ENCODE measurements at regions not wholly inside any gene's neighbourhood (a gene's known extent, or its start where the extent isn't known, plus 50 kb on each side); places are given as distances from the start of the nearest gene placed in this dataset.
"Not testable (repeated sequence)": the region's sequence is repeated elsewhere in the genome, so short reads cannot be mapped to it uniquely, and the experiment has no call there.

GRCh38 chr20:53764415-53764800 lies 170.8 kb upstream of the ZNF217 start:
- DNase-seq = no peak

DNA sequence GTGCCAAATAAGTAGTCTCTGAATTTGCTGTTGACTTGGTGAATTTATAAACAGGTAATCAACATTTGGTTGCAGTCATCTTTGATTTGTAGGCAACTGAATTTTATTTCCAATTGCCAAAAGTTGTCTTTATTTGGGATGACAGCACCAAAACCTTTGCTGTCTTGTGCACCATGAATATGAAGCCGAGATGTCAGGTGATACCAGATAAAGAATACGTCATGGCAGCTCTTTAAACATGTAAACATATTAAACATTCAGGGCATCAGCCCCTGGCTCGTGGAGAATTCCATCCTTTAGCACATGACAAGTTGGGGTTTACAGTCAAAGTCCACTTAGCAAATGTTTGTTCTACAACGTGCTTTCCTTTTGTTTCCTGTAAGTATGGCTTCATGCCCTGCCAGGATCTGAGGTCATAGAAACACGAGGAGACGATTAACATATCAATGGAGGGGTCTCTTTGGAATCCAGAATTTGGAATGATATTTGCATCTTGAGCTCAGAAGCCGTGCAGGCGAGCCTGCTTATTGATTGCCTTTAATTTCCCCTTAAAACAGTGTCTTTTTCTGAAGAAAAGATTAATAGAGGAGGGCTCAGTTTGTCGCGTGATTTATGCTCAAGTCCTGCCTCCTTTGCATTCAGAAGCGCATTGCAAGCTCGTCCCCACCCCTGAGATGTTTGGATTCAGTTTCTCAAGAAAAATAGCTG lies 170.2 kb upstream of the ZNF217 start:
- no peak for DNase-seq

DNA sequence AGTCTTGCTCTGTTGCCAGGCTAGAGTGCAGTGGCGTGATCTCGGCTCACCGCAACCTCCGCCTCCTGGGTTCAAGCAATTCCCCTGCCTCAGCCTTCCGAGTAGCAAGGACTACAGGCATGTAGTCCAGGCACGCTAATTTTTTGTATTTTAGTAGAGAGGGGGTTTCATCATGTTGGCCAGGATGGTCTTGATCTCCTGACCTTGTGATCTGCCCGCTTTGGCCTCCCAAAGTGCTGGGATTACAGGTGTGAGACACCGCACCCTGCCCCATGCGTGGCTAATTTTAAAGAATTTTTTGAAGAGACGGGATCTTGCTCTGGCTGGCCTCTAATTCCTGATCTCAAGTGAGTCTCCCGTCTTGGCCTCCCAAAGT lies 168.8 kb upstream of the ZNF217 start:
- not testable (repeated sequence) for DNase-seq

DNA sequence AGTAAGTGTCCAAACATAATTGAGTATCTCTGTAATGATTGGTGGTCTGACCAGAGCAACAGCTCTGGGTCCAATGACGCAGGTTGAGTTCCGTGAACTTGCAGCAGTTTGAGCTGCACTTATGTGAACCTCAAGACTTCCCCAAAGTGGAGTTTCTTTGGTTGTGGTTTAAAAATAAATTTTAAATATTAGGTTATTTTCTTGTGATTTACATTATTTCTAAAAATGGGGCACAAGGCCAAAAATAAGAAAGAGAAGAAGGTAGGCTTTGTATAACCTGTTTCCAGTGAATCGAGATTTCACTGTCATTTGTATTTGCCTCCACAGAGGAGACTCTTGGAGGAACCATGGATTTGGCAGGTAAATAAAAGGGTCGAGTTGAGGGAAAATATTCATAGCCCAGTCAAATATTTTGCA lies 166.4 kb upstream of the ZNF217 start:
- DNase-seq = no peak

- DNase-seq = no peak
Measured at GRCh38 chr20:53757472-53757913, 163.9 kb upstream of the ZNF217 start.

- no peak for DNase-seq
Measured at GRCh38 chr20:53755733-53756531, 162.3 kb upstream of the ZNF217 start.

GRCh38 chr20:53753880-53754459 lies 160.3 kb upstream of the ZNF217 start:
- no peak for DNase-seq

GRCh38 chr20:53752971-53753879 lies 159.6 kb upstream of the ZNF217 start:
- DNase-seq = no peak

GRCh38 chr20:53752583-53752970 lies 158.9 kb upstream of the ZNF217 start:
- no peak for DNase-seq

DNA sequence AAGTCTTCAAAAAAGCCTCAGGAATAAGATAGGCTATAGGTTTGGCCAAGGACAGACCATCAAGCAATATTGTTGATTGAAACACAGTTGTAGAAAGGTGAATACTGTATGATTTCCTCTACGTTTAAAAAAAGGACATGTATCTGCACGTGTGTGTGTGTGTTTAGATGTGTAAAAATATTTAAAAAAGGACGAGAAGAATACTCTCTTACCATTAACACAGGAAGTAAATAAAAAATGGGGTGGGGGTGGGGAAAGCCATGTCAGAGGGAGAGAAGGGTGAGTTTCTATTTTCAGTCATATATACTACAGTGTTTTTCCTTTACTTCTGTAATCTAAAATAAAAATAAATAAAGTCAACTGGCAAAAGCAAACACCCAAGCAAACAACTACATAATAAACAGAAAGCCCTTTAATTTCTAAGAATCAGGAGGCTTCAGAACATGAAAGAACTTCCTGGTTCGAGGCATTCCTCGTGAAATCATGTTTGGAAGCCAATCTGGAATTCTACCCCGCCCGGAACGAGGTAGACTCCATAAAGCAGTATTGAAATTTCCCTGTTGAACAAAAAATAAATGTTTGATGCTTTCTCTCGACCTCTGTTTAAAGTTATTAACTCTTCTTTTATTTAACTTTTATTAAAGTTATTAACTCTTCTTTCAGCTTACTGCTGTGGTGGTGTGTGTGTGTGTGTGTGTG lies 158.1 kb upstream of the ZNF217 start:
- DNase-seq = no peak

DNA sequence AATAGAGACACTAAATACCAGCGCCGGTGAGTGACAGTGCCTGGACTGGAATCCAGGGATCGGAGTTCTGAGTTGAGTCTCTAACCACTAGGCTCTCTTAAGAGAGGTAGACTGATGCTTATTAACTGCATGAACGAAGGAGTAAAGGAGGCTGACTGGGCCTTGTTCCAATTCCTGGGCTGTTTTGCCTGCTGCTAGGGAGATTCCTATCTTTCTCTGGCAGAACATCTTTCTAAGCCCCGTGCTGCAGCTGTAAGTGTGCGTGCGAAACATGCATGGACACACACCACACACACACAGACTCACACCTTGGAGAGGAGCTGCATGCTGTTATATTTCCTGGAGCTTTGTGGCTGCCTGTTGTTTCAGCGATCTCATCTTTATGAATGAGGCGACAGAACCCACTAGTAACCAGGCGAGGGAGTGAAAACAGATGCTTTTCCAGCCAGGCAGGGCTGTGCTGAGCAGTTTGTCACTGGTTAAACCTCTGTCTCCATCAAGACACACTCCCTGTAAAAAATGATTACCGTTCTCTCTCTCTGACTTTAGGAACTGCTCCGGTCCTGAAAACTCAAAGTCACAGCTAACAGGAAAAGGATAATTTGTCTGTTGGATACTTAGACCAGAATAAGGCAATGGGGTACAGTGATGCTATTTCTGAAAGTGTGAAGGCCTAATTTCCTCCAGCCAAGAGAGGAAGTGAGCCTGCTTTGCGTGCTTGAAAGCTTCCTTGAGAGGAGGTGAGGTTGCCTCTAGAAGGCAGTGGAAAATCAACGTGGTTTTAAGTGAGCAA lies 157.4 kb upstream of the ZNF217 start:
- DNase-seq = no peak

- no peak for DNase-seq
Measured at GRCh38 chr20:53749499-53749898, 155.9 kb upstream of the ZNF217 start.

- no peak for DNase-seq
Measured at GRCh38 chr20:53748821-53749421, 155.3 kb upstream of the ZNF217 start.

GRCh38 chr20:53748176-53748575 lies 154.5 kb upstream of the ZNF217 start:
- no peak for DNase-seq

GRCh38 chr20:53743607-53744260 lies 150.1 kb upstream of the ZNF217 start:
- no peak for DNase-seq

DNA sequence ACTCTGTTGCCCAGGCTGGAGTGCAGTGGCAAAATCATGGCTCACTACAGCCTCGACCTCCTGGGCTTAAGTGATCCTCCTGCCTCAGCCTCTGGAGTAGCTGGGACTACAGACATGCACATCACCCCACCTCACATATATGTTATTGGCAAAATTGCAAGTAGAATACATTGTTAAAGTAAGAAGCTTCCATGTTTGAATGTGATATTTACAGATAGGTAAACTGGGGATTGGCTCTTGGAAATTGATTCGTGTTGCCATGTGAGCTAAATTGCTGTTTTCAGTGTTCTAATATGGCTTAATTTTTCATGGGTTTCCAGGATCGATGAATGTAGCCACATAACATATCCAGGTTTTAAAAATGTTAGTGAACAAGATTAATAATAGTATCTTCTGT lies 149.0 kb upstream of the ZNF217 start:
- no peak for DNase-seq

DNA sequence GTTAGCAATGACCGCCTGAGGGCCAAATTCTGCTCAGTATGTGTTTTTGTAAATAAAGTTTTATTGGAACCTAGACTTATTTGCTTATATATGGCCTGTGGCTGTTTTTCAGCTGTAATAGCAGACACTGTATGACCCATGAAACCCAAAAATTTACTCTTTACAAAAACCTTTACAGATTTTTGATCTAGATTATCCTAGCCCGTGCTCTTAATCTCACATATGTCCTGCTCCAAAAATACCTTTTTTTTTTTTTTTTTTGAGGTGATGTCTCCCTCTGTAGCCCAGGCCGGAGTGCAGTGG lies 148.0 kb upstream of the ZNF217 start:
- no peak for DNase-seq

DNA sequence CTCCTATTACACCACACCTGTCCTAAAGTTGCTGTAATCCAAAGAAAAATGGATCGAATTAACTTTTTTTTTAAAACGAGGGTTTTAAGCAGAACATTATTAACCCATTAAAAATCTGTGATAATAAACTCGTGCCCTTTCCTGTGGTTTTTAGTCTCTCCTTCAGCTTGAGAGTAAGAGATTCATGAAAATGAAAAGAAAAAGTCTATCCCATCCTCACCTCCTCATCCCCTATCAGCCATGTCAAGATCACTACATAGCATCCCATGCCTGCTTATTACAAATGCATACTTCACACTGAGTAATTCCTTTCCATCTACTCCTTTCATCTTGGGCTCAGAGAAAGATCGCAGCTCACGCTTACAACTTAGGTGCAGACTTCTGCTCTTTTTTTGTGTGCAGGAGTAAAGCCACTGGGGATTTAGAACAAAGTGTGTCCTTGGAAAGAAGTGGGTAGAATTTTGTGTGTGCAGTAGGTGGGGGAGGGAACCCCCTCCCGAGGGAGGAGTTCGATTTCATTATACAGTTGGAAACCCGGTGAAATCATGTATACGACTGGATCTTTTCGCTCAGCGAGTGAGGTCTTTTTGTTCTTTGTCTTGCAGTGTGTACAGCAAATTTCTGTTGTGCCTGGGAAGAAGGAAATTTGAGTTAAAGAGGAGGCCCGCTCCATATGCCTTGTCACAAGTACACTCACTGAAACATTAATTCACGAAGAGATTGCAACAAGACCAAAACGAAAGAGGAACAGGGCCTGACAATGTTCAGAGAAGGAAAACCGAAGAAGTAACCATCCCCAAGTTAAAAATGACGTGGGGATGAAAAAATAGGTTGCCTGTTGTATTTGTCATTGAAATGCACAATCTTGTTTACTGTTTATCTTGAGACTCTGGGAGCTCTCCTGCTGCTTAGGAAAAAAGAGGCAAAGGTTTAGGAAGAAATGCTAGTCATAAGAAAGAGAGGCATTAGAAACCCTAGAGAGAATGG lies 146.5 kb upstream of the ZNF217 start:
- peak; percentile 54 to 55 for DNase-seq
